Pulmonary artery endothelial cell (primary cell): ENCODE measurements at regions not wholly inside any gene's neighbourhood (a gene's known extent, or its start where the extent isn't known, plus 50 kb on each side); places are given as distances from the start of the nearest gene placed in this dataset.
"Not testable (repeated sequence)": the region's sequence is repeated elsewhere in the genome, so short reads cannot be mapped to it uniquely, and the experiment has no call there.

ENCODE experiments used
- DNase-seq: peaks from one replicate; pipeline ENCODE4 v3.0.0-alpha.2; 2011; ENCODE audit warnings: low read depth, low spot score

DNA sequence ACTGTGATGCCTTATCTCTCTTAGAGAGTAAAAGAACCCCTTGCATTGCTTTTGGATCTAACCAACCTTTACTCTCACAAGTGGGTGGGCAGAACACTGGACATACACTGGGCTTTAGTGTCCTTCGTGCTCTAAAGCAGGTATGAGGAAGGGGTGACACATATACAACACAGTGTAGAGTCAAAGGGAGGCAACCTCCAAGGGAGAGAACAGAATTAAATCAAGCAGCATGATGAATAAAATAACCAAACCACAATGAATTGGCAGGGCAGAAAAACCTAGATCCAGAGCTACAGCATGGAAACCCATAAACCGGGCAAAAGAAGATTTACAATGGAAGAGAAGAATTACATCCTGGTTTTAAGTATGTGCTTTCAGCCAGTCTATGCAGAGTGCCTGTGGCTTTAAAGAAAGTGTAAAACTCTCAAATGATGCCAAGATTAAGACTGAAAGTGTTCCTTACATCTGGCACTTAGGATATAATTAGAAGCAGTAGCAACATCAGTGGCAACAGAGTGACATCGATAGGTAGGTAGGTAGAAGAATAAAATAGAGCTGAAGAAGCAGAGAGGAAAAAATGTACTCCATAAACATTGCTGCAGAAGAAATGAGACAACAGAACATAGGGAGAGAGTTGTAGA, 191.7 kb upstream of the ZC3H15 start:
- DNase-seq, result no peak

DNA sequence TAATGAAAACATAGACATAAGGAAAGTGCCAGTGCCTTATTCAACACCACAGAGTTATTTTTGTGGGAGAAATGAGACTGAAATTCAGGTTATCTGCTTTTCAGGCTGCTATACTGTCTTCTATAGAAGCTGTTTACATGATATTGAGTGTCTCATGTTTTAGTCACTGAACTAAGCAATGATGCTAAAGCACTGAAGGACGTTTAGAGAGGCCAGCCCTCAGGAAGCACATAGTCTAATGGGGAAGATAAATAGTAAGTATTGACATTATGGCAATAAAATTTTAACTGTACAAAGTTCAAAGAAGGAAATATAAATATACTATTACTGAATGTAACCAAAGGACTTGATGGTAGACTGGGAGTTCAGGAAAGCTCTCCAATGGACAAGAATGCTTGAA, 186.4 kb upstream of the ZC3H15 start:
- no peak for DNase-seq

- DNase-seq, result no peak
These were observed 183.8 kb upstream of the ZC3H15 start for GRCh38 chr2:186302263-186302662.

GRCh38 chr2:186303091-186303490, 183.0 kb upstream of the ZC3H15 start:
- DNase-seq, result no peak

DNA sequence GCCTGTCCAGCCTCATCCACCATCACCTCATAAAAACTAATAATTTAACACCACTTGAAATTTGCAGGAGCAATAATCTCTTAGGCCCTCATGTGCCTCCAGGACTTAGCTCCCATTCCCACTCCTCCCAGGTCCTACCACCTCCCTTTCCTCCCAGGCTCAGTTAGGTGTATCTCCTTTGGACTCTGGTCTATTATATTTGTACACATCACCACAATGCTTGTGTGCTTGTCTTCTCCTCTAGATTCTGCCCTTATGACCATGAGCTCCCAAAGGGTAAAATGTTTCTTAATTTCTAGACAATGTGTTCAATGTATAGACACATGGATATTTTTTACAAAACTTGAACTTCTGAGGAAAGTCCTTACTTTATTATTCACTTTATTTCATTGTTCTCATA, 182.0 kb upstream of the ZC3H15 start:
- DNase-seq, result no peak

DNA sequence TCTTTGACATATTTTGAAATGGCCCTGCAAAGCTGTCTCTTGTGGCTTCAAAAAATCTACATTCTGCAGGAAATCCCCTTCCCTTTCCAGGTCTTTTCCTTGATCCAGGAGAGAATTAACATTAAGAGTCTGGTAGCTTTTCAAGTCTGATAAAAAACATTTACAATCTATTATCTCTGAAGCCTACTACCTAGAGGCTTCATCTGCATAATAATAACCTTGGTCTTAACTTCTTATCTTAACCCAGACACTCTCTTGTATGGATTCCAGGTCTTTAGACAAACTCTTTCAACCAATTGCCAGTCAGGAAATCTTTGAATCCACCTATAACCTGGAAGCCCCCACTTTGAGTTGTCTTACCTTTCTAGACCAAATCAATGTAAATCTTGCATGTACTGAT, 179.3 kb upstream of the ZC3H15 start:
- no peak for DNase-seq

DNA sequence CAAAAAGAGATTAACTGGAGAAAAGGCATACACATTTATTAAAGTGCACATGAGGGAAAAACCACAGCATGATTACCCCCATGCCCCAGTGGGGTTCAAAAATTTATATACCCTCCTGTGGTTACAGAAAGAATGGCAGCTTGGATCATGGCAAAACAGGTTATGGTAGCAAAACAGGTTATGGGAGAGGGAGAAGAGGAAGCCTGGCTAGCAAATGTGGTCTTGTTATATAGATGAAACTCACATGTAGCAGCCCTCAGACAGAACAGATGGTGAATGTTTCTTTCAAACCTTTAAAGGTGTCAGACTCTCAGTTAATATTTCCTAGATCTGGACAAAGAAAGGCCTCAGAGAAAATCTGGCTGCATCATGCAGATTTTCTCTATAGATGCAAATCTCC, 178.2 kb upstream of the ZC3H15 start:
- no peak for DNase-seq

DNA sequence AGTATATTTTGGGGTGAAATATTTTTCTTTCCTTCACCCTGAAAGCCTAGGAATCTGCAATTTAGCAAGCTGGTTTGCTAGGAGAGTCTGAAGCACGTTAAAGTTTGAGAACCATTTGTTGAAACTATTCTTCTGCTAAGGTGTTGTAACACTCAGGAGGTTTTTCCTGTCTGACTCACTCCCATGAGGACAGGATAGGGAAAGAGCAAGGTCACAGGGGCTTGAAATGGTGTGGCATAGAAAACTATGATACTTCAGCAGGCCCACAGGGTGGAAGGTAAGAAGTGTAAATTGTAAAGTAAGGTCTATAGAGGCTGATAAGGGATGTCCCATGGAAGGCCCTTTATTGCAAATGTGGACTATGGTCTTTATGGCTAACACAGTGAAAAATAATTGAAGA, 177.7 kb upstream of the ZC3H15 start:
- DNase-seq, result no peak

GRCh38 chr2:186309901-186310300, 176.2 kb upstream of the ZC3H15 start:
- no peak for DNase-seq

DNA sequence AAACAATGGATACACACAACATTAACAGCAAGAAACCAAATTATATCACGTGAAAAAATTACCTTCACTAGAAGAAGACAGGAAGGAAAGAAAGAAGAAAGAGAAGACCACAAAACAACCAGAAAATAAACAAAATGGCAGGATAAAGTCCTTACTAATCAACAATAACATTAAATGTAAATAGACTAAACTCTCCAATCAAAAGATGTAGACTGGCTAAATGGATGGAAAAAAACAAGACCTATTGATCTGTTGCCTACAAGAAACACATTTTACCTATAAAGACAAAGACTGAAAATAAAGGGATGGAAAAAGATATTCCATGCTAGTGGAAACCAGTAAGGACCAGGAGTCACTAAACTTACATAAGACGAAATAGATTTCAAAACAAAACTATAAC, 167.0 kb upstream of the ZC3H15 start:
- no peak for DNase-seq

DNA sequence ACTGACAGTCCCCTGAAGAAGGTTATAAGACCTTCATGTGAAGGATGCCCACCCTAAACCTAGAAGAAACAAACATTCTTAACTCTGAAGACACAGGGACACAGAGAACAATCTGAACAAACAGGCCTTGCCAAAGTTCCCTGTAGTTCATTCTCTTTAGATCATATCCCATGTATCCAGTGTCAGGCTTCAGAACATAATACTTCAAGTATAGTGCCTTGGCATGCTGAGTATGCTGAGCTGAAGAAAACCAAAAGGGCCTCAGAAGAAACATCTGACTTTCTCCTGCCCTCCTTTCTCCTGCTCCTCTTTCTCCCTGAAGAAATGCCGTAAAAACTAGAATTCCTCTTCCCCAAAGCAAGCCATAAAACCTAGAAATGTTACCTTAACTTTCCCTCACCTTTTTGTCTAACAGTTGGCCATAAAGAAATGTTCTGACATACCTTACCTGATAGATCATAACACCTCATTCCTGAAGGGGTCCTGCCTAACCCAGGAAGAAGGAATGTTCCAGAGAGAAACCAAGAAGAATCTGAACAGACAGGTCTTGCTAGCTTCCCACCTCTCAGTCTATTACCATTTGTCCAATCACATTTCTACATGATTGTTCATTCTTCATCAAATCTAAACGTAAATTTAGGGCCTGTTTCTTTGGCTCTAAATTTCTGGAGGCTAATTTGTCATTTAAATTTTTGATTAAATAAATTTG, 160.1 kb upstream of the ZC3H15 start:
- no peak for DNase-seq

DNA sequence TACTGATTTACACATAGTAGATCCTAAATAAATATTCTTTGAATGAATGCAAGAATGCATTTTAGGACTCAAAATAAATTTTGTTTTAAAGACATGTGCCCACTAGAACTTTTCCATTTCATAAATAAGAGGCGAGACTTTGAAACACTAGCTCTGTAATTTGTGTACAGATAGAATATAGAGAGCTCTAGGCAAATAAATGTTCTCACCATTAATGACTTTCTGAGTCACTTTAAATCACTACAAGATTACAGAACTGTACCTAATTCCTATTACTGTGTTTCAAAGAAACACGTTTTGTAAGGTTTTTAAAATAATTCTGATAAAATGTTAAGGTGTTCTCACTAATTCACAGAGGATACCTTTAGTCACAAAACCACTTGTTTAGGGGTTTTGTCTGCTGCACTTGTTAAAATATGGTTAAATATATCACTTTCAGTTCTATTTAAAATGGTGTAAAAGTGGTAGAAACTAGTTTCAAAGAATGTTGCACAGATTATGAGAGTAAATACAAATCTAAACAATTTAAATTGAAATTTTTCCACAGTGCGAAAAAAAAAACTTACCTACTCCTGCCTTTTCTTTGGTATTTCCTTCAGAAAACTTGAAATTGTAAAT, 158.7 kb upstream of the ZC3H15 start:
- no peak for DNase-seq

- DNase-seq, result no peak
These were observed 157.2 kb upstream of the ZC3H15 start for GRCh38 chr2:186328838-186329237.

- no peak for DNase-seq
These were observed 156.0 kb upstream of the ZC3H15 start for GRCh38 chr2:186330050-186330449.

DNA sequence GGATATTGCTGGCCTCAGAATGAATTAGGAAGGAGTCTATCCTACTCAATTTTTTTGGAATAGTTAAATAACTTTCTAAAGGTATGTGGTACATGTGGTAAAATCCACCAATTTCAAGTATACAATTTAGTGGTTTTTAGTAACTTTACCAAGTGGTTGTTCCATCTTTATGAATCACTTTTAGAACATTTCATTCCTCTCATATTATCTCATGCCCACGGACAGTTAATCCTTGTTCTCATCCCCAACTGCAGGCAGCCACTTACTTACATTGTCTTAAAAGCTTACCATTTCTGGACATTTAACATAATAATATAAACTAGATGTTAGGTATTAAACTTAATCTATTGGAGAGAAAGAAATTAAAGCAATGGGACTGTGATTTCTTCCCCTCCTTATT, 146.3 kb upstream of the ZC3H15 start:
- no peak for DNase-seq

GRCh38 chr2:186342029-186342428, 144.0 kb upstream of the ZC3H15 start:
- DNase-seq, result no peak

GRCh38 chr2:186345745-186346144, 140.3 kb upstream of the ZC3H15 start:
- no peak for DNase-seq

DNA sequence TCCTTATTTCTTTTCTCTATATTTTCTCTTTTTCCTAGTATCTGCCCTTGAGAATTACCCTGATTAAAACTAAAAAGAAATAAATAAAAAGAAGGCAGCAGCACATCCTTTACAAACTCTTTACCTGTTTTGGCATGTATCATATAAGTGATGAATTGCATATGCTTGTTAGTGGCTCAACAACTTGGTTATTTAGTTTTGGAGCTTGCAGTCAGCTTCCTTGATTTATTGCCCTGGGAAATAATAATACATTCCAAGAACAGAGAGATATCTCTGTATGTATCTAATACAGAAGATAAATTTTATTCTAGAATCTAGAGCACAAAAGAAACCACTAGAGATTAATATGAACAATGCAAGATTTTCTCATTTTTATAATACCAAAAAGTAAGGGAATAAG, 139.8 kb upstream of the ZC3H15 start:
- DNase-seq, result no peak

DNA sequence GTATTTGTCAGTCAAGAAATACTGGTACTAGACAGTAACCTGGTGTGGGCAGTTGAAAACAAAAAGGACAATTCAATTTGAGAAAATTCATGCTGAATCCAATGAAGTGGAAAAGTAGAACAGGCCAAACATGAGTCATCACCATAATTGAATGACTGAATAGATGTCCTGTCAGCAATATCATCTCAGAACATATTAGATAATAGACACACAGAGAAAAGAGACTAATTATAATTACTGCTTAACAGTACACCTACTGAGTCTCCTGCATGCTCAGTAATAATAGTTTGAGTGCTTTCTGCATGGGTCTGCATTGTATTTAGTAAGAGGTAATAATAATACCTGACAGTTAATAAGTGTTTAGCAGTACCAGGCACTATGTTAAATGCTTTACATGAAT, 138.6 kb upstream of the ZC3H15 start:
- DNase-seq, result no peak

DNA sequence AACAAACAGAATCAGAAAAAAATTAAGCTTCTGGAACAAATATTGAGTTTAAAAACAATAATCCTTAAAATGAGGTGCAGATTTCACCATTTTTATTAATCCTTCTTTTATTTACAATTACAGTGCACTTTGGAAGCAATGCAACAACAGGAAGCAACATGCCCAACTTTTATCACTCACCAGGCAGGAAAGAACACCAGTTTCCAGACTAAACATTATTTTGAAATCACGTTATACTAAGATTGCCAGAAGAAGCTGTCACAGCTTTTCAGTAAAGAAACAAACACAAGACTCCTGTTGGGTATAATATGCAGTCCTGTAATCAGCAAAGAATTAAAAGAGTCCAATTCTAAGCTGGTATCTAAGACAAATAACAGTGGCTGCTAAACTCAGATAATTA, 137.9 kb upstream of the ZC3H15 start:
- no peak for DNase-seq

- peak; percentile 80 for DNase-seq
These were observed 136.6 kb upstream of the ZC3H15 start for GRCh38 chr2:186349508-186349907.

DNA sequence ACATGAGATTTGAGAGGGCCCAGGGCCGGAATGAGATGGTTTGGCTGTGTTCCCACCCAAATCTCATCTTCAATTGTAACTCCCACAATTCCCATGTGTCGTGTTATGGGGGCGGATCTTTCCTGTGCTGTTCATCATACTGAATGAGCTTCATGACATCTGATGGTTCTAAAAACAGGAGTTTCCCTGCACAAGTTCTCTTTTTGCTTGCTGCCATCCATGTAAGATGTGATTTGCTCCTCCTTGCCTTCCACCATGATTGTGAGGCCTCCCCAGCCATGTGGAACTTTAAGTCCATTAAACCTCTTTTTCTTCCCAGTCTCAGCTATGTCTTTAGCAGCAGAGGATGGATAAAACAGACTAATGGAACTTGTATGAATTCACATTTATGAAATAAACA, 131.9 kb upstream of the ZC3H15 start:
- DNase-seq, result not testable (repeated sequence)

DNA sequence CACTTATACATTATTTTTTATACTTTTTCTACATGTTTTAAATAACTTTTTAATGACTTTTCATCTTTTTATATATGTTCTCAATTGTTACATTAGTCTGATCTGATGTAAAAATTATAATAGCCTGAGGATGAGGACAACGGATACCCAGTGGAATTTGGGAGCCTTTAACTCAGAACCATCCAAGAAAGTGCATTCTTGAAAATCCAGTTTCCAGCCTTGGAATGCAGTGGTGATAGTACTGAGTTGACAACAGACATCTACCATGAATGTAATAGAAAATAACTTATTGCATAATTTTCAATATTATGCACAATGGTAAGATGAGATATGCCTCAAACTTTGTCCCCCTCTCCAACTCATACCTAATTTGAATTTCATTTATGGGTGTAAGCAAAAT, 120.7 kb upstream of the ZC3H15 start:
- no peak for DNase-seq
